Thoracic aorta (tissue), 2 donors: ENCODE measurements at regions not wholly inside any gene's neighbourhood (a gene's known extent, or its start where the extent isn't known, plus 50 kb on each side); places are given as distances from the start of the nearest gene placed in this dataset.

Experiments used
- ATAC-seq: fragments of 150-250 bp; one replicate; pipeline ENCODE4 v1.8.0; 2017; ENCODE audit warnings: low read depth; ENCODE audit not compliant: insufficient number of reproducible peaks, low FRiP score
- DNase-seq: peaks from one replicate; pipeline ENCODE4 v3.0.0-alpha.2; 2020; ENCODE audit warnings: low spot score
- H3K27ac ChIP-seq, 2 donors: fragments of 200-600 bp; sonication (generic); 1 replicate in 1 of 2; 2 replicates in 1 of 2; pipeline ENCODE4 v1.5.1; 2016; ENCODE audit warnings: mild to moderate bottlenecking in 2 of 2, moderate library complexity in 2 of 2
- H3K27me3 ChIP-seq: fragments of 200-600 bp; sonication (generic); replicated peaks from 2 replicates; pipeline ENCODE4 v1.6.0; 2016; ENCODE audit warnings: mild to moderate bottlenecking; ENCODE audit not compliant: insufficient read depth
- H3K36me3 ChIP-seq: fragments of 200-600 bp; sonication (generic); one replicate; pipeline ENCODE4 v1.5.1; 2016
- H3K4me1 ChIP-seq, 2 donors: fragments of 200-600 bp; sonication (generic); 1 replicate in 1 of 2; 2 replicates in 1 of 2; pipeline versions ENCODE4 v1.5.1 to v1.6.0; 2016; ENCODE audit warnings: low read depth in 2 of 2, mild to moderate bottlenecking in 1 of 2; ENCODE audit not compliant: control insufficient read depth in 1 of 2
- H3K4me3 ChIP-seq: fragments of 200-600 bp; sonication (generic); 2 replicates; pipeline ENCODE4 v1.5.1; 2016; ENCODE audit warnings: mild to moderate bottlenecking
- H3K9me3 ChIP-seq: fragments of 200-600 bp; sonication (generic); 2 replicates; pipeline ENCODE4 v1.5.1; 2016
- CTCF ChIP-seq: fragments of 200-600 bp; sonication (generic); IDR thresholded peaks from one replicate; pipeline ENCODE4 v1.5.1; 2019; ENCODE audit warnings: antibody characterized with exemption

- Histone ChIP-seq H3K4me1 (no peaks in the 10 kb centered on the region), H3K27ac (no peak overlapping the region), H3K9me3 (no peaks in the 10 kb centered on the region), H3K36me3 (no peaks in the 10 kb centered on the region), H3K27me3 (no peaks in the 10 kb centered on the region), H3K4me3 (no peak overlapping the region)
- ATAC-seq (no peak), DNase-seq (no peak)
- TF ChIP-seq CTCF: no peak
Observed at GRCh38 chr2:108076527-108076926, 90.2 kb downstream of the SLC5A7 start.

GRCh38 chr2:108079736-108080135 is 93.4 kb downstream of the SLC5A7 start:
- no peak for TF ChIP-seq CTCF
- Histone ChIP-seq H3K27me3 (no peaks in the 10 kb centered on the region), H3K9me3 (no peaks in the 10 kb centered on the region), H3K36me3 (no peaks in the 10 kb centered on the region), H3K27ac (no peak overlapping the region), H3K4me3 (no peak overlapping the region), H3K4me1 (no peaks in the 10 kb centered on the region)
- DNase-seq (no peak), ATAC-seq (no peak)

GRCh38 chr2:108080177-108080576 is 93.9 kb downstream of the SLC5A7 start:
- no peak for DNase-seq
- H3K4me3 ChIP-seq: no peak overlapping the region
- no peaks in the 10 kb centered on the region for H3K4me1 ChIP-seq
- H3K36me3 ChIP-seq: no peaks in the 10 kb centered on the region
- no peak for TF ChIP-seq CTCF
- no peaks in the 10 kb centered on the region for H3K27me3 ChIP-seq
- H3K9me3 ChIP-seq: no peaks in the 10 kb centered on the region
- no peak for ATAC-seq
- no peak overlapping the region for H3K27ac ChIP-seq

- no peaks in the 10 kb centered on the region for H3K36me3 ChIP-seq
- no peaks in the 10 kb centered on the region for H3K27me3 ChIP-seq
- no peaks in the 10 kb centered on the region for H3K4me1 ChIP-seq
- no peaks in the 10 kb centered on the region for H3K9me3 ChIP-seq
- ATAC-seq (no peak), DNase-seq (no peak)
- no peak overlapping the region for H3K4me3 ChIP-seq
- TF ChIP-seq CTCF: no peak
- no peak overlapping the region for H3K27ac ChIP-seq
Observed at GRCh38 chr2:108082978-108083377, 96.7 kb downstream of the SLC5A7 start.

- Histone ChIP-seq H3K4me1 (no peaks in the 10 kb centered on the region), H3K36me3 (no peaks in the 10 kb centered on the region), H3K27ac (no peak overlapping the region), H3K27me3 (no peaks in the 10 kb centered on the region), H3K9me3 (no peaks in the 10 kb centered on the region), H3K4me3 (no peak overlapping the region)
- TF ChIP-seq CTCF: no peak
- no peak for DNase-seq
- no peak for ATAC-seq
Observed at GRCh38 chr2:108084311-108084710, 98.0 kb downstream of the SLC5A7 start.
